ENCODE measurements at regions not wholly inside any gene's neighbourhood (a gene's known extent, or its start where the extent isn't known, plus 50 kb on each side); places are given as distances from the start of the nearest gene placed in this dataset.

DNA sequence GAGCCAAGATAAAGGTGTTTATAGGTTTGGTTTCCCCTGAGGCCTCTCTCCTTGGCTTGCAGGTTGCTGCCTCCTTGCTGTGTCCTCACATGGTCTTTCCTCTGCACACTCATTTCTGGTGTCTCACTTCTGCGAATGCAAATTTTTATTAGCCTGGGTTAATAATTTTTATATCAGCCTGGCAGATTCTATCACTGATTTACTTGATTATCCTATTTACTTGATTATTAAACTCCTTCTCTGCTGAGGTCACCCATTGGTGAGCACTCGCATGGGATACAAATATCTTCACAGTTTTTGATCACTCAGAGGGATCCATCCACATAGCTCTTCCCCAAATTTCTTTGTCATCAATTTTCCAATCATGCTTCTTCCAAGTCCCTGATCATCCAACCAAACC is 90.9 kb upstream of the IGLL5 start:
- Mint-ChIP-seq H3K4me3 (no peak overlapping the region), H3K27ac (peak overlapping the region in 2 of 10 donors; percentile 23 to 33), H3K9me3 (no peaks in the 10 kb centered on the region), H3K36me3 (no peaks in the 10 kb centered on the region), H3K27me3 (no peaks in the 10 kb centered on the region), H3K4me1 (peaks cover 0 to 33% (median 10%) of the 10 kb centered on the region in 4 donors)
- ATAC-seq (no peak), DNase-seq (no peak)
- POLR2A ChIA-PET, result no interaction called here

- no peak for ATAC-seq
Observed at GRCh38 chr22:22798232-22798616, 89.4 kb upstream of the IGLL5 start.

GRCh38 chr22:22798716-22799115 is 88.9 kb upstream of the IGLL5 start:
- Mint-ChIP-seq H3K27me3 (no peaks in the 10 kb centered on the region), H3K27ac (peak overlapping the region in 2 of 10 donors; percentile 2 to 6), H3K4me1 (peaks cover 7 to 24% (median 19%) of the 10 kb centered on the region in 4 donors), H3K4me3 (no peak overlapping the region), H3K9me3 (no peaks in the 10 kb centered on the region), H3K36me3 (no peaks in the 10 kb centered on the region)
- DNase-seq (no peak), ATAC-seq (no peak)
- POLR2A ChIA-PET, result interaction anchor here (0.9 kb wide), 1 partner anchor 24 kb away, joined by 3 read pairs; no protein-coding TSS in a partner anchor

More at GRCh38 chr22:22798232-22798616, 89.4 kb upstream of the IGLL5 start:
- Mint-ChIP-seq H3K4me1 (peaks cover 7 to 24% (median 16%) of the 10 kb centered on the region in 4 donors), H3K9me3 (no peaks in the 10 kb centered on the region), H3K27ac (peak overlapping the region in 1 of 10 donors; percentile 51), H3K4me3 (no peak overlapping the region), H3K36me3 (no peaks in the 10 kb centered on the region), H3K27me3 (no peaks in the 10 kb centered on the region)
- POLR2A ChIA-PET, result no interaction called here
- no peak for DNase-seq

DNA sequence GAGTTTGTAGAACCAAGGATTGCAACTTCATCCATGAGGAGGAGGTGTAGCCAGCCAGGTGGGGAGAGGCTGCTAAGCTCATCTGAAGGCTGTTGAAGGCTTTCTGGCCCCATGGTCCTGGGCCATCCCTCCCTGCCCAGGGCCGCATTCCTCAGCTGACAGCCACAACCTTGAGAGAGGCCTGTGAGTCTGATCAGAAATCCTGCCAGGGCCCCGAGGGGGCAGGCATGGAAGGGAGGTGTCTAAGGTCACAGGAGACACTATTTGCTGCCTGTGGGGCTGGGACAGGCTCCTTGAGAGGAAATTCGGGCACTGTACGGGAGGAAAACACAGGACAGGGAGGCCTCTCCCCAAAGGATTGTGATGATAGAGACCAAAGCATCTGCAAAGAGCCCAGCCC is 88.1 kb upstream of the IGLL5 start:
- Mint-ChIP-seq H3K4me1 (peaks cover 9 to 25% (median 19%) of the 10 kb centered on the region in 4 donors), H3K27ac (peak overlapping the region in 2 of 10 donors; percentile 52 to 70), H3K9me3 (no peaks in the 10 kb centered on the region), H3K36me3 (no peaks in the 10 kb centered on the region), H3K27me3 (no peaks in the 10 kb centered on the region), H3K4me3 (no peak overlapping the region)
- no peak for DNase-seq
- POLR2A ChIA-PET, result interaction anchor here (0.9 kb wide), 1 partner anchor 23 kb away, joined by 3 read pairs; no protein-coding TSS in a partner anchor
- ATAC-seq, result no peak

GRCh38 chr22:22800716-22801115 is 86.9 kb upstream of the IGLL5 start:
- Mint-ChIP-seq H3K4me3 (no peak overlapping the region), H3K9me3 (no peaks in the 10 kb centered on the region), H3K27ac (no peak overlapping the region), H3K36me3 (no peaks in the 10 kb centered on the region), H3K27me3 (no peaks in the 10 kb centered on the region), H3K4me1 (peaks cover 10 to 30% (median 20%) of the 10 kb centered on the region in 4 donors)
- DNase-seq (no peak), ATAC-seq (no peak)
- POLR2A ChIA-PET, result no interaction called here

DNA sequence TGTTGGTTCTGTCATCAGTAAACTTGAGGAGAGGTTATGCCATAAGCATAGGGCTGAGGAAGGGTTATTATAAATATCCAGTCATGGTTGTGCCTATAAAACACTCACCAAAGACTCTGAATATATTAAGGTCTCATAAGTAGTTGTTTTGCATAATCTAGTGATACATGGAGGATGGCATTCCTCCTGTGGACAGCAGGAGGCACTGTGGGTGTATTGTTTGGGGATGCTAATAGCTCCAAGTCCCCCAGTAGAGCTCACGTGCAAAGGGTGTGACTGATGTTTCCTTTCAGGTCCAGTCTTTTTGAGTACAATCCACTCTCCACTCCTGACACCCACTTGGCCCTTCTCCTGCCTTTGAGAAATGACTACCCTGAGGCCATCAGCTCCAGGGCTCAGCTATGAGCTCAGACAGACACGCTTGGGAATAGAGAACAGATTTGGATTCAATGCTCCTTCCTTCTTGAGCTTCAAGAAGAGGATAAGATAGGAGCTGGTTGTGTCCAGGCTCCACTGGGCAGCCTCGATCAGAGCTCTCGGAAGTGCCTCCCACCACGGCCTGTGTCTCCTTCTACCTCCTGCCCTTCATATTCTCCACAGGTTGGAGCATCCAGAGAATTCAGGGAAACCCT is 85.2 kb upstream of the IGLL5 start:
- H3K27me3 Mint-ChIP-seq, result no peaks in the 10 kb centered on the region
- H3K9me3 Mint-ChIP-seq, result no peaks in the 10 kb centered on the region
- POLR2A ChIA-PET, result interaction anchor here (0.9 kb wide), 1 partner anchor 18 kb away, joined by 3 read pairs; no protein-coding TSS in a partner anchor
- H3K36me3 Mint-ChIP-seq, result no peaks in the 10 kb centered on the region
- H3K4me3 Mint-ChIP-seq, result no peak overlapping the region
- peak in 6 of 10 donors; percentile 44 to 72 (median 54) for DNase-seq
- peaks cover 10 to 31% (median 28%) of the 10 kb centered on the region in 4 donors for H3K4me1 Mint-ChIP-seq
- peak; percentile 64 to 70 for ATAC-seq
- peak overlapping the region in 2 of 10 donors; percentile 4 to 57 for H3K27ac Mint-ChIP-seq

DNA sequence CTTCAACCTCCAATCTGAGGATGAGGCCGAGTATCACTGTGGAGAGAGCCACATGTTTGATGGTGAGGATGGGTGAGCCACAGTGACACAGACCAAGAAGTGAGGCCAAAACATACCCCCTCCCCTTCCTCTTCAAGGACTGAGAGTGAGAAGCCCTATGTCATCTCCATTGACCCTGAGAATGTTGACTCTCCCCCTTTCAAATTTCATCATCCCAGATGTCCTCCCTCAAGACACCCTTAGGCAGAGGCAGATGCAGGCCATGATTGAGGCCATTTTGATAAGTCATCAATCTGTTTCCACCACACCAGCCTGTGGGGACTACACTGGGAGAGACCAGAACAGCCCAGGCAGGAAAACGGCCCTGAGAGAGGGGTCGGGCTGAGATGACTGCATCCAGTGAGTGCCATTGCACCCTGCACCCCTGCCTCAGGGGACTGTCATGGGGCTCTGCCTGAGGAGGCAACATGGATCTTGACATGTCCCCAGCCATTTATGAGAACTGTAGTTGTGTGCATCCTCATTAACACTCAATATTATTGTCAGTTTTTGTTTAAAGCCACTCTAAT is 84.2 kb upstream of the IGLL5 start:
- Mint-ChIP-seq H3K27ac (peak overlapping the region in 1 of 10 donors; percentile 12), H3K27me3 (no peaks in the 10 kb centered on the region), H3K4me1 (peaks cover 10 to 31% (median 26%) of the 10 kb centered on the region in 4 donors), H3K9me3 (no peaks in the 10 kb centered on the region), H3K4me3 (no peak overlapping the region), H3K36me3 (no peaks in the 10 kb centered on the region)
- DNase-seq, result no peak
- no peak for ATAC-seq
- POLR2A ChIA-PET, result no interaction called here

DNA sequence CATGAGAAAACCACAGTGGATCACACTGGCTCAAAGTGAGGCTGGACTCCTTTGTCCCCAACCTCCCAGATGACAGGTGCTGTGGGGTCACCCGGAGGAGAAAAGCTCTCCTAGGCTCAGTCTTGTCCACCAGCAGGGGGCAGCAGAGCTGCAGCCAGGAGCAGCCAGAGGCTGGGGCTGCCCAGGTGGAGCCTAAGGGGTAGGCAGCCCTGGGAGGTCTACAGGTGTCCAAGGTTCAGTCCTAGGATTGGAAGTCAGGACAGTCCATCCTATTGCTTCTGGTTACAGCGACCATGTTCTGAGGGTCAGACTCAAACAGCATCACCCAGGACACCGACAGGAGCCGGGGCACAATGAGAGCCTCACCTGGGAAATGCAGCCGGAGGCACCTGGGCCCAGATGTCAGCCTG is 77.6 kb upstream of the IGLL5 start:
- DNase-seq (peak in 9 of 10 donors; percentile 57 to 90 (median 81)), ATAC-seq (peak; percentile 76 to 99)
- Mint-ChIP-seq H3K4me1 (peaks cover 14 to 59% (median 45%) of the 10 kb centered on the region in 4 donors), H3K4me3 (peak overlapping the region in 1 of 10 donors; percentile 73), H3K27ac (peak overlapping the region in 6 of 10 donors; percentile 55 to 81 (median 70)), H3K36me3 (no peaks in the 10 kb centered on the region), H3K27me3 (no peaks in the 10 kb centered on the region), H3K9me3 (no peaks in the 10 kb centered on the region)
- POLR2A ChIA-PET, result interaction anchor here (1.0 to 6.2 kb wide), 9 partner anchors 11 to 146 kb away, joined by 3 to 74 read pairs (median 6); no protein-coding TSS in a partner anchor

DNA sequence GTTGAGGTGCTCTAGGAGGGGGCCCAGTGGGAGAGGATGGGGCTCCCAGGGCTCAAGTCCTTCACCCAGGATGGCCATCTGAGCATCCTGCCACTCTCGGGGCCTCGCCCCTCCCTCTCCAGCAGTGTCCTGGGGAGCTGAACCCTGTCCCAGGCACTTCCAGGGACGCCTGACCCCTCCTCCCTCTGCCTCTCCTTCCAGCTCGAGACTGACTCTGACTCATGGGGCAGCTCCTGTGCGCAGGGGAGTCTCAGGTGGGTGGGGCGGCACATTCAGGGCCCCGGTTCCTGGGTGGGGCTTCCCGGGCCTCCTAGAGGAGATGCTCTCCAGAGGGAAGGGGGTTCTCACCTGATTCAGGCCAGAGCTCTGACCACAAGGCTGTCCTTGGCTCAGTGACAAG is 77.1 kb upstream of the IGLL5 start:
- POLR2A ChIA-PET, result interaction anchor here (0.9 to 6.2 kb wide), 10 partner anchors 11 to 146 kb away, joined by 3 to 74 read pairs (median 5); no protein-coding TSS in a partner anchor
- H3K9me3 Mint-ChIP-seq, result no peaks in the 10 kb centered on the region
- H3K27ac Mint-ChIP-seq, result peak overlapping the region in 4 of 10 donors; percentile 34 to 99 (median 68)
- no peak for DNase-seq
- peaks cover 15 to 60% (median 48%) of the 10 kb centered on the region in 4 donors for H3K4me1 Mint-ChIP-seq
- no peaks in the 10 kb centered on the region for H3K27me3 Mint-ChIP-seq
- no peak overlapping the region for H3K4me3 Mint-ChIP-seq
- ATAC-seq, result peak in 1 of 2 donors; percentile 21
- no peaks in the 10 kb centered on the region for H3K36me3 Mint-ChIP-seq

- DNase-seq (no peak), ATAC-seq (no peak)
- Mint-ChIP-seq H3K27me3 (no peaks in the 10 kb centered on the region), H3K4me1 (peaks cover 24 to 69% (median 56%) of the 10 kb centered on the region in 4 donors), H3K27ac (peak overlapping the region; percentile 13 to 99 (median 75)), H3K9me3 (no peaks in the 10 kb centered on the region), H3K4me3 (peak overlapping the region in 2 of 10 donors; percentile 10 to 19), H3K36me3 (no peaks in the 10 kb centered on the region)
- POLR2A ChIA-PET, result interaction anchor here (0.9 to 6.2 kb wide), 9 partner anchors 10 to 73 kb away, joined by 3 to 74 read pairs (median 4); no protein-coding TSS in a partner anchor
Observed at GRCh38 chr22:22811016-22812009, 76.3 kb upstream of the IGLL5 start.

DNA sequence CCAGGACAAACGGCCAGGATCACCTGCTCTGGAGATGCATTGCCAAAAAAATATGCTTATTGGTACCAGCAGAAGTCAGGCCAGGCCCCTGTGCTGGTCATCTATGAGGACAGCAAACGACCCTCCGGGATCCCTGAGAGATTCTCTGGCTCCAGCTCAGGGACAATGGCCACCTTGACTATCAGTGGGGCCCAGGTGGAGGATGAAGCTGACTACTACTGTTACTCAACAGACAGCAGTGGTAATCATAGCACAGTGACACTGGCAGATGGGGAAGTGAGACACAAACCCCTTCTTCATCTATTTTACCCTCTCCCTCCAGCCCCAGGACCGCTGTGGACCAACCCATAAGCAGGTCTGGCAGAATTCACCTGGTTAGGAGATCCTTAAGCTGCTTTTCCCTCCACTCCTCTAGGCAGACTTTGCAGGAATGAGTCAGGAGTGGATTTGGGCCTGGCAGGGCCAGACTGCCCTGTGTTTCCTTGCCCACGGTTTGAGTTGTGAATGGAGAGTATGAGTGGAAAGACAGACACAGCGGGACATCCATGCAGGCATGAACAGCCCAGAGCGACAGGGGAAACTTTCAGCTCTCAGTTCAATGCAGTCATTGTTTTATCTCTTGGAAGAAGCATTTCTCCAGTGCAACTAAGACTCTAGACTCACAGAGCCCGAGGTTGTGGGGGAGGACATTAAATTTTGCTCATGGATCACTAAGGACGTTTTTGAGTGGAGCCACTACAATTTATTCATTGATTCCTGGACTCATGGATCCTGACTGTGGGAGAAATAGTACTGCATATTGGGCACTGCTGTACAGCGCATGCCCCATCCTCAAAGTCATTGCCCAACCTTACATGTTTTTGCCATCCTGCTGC is 75.3 kb upstream of the IGLL5 start:
- Mint-ChIP-seq H3K4me1 (peaks cover 30 to 74% (median 61%) of the 10 kb centered on the region in 4 donors), H3K9me3 (no peaks in the 10 kb centered on the region), H3K27ac (peak overlapping the region; percentile 12 to 99 (median 71)), H3K27me3 (no peaks in the 10 kb centered on the region), H3K36me3 (no peaks in the 10 kb centered on the region), H3K4me3 (no peak overlapping the region)
- no peak for DNase-seq
- no peak for ATAC-seq
- POLR2A ChIA-PET, result interaction anchor here (1.1 to 6.2 kb wide), 5 partner anchors 9 to 59 kb away, joined by 3 to 74 read pairs (median 3); no protein-coding TSS in a partner anchor

Data from naive thymus-derived CD8-positive, alpha-beta T cell (primary cell).